Smooth muscle cell (in vitro differentiated cells): ENCODE measurements at regions not wholly inside any gene's neighbourhood (a gene's known extent, or its start where the extent isn't known, plus 50 kb on each side); places are given as distances from the start of the nearest gene placed in this dataset.
A peak's percentile ranks its signal among the peaks of the same experiment; 100 is the strongest.

Experiments
- DNase-seq: peaks from one replicate; lab custom pipeline; 2025; ENCODE audit not compliant: unreplicated experiment; lab: John Stamatoyannopoulos, UW
- H2AFZ ChIP-seq: fragments of 200-600 bp; sonication (generic); 2 replicates; pipeline ENCODE4 v1.6.0; 2016; ENCODE audit warnings: antibody characterized with exemption, low read depth, mild to moderate bottlenecking
- H3F3A ChIP-seq: fragments of 200-600 bp; sonication (generic); 2 replicates; pipeline ENCODE4 v1.6.0; 2017; ENCODE audit warnings: antibody characterized with exemption, low read depth
- H3K27ac ChIP-seq: fragments of 200-600 bp; sonication (generic); 2 replicates; pipeline ENCODE4 v1.5.1; 2016; ENCODE audit warnings: low read depth, mild to moderate bottlenecking
- H3K27me3 ChIP-seq: fragments of 200-600 bp; sonication (generic); 2 replicates; pipeline ENCODE4 v1.6.1; 2016; ENCODE audit warnings: low read depth, mild to moderate bottlenecking
- H3K36me3 ChIP-seq: fragments of 200-600 bp; sonication (generic); 2 replicates; pipeline ENCODE4 v1.5.1; 2016; ENCODE audit warnings: low read depth
- H3K4me1 ChIP-seq: fragments of 200-600 bp; sonication (generic); 2 replicates; pipeline ENCODE4 v1.5.1; 2016; ENCODE audit warnings: low read depth
- H3K4me2 ChIP-seq: fragments of 200-600 bp; sonication (generic); 2 replicates; pipeline ENCODE4 v1.6.0; 2016; ENCODE audit warnings: mild to moderate bottlenecking
- H3K4me3 ChIP-seq: fragments of 200-600 bp; sonication (generic); 2 replicates; pipeline ENCODE4 v1.5.1; 2016; ENCODE audit warnings: mild to moderate bottlenecking
- H3K79me2 ChIP-seq: fragments of 200-600 bp; sonication (generic); 2 replicates; pipeline ENCODE4 v1.6.0; 2016; ENCODE audit warnings: low read depth, mild to moderate bottlenecking
- H3K9ac ChIP-seq: fragments of 200-600 bp; sonication (generic); 2 replicates; pipeline ENCODE4 v1.6.0; 2016; ENCODE audit warnings: low read depth
- H3K9me3 ChIP-seq: fragments of 200-600 bp; sonication (generic); replicated peaks from 2 replicates; pipeline ENCODE4 v1.5.1; 2016; ENCODE audit warnings: low read depth
- H4K20me1 ChIP-seq: fragments of 200-600 bp; sonication (generic); 2 replicates; pipeline ENCODE4 v1.6.0; 2016; ENCODE audit warnings: low read depth
- CTCF ChIP-seq: fragments of 200-600 bp; sonication (generic); IDR thresholded peaks from 2 replicates; pipeline ENCODE4 v1.5.1; 2017; ENCODE audit warnings: borderline replicate concordance, mild to moderate bottlenecking, antibody characterized with exemption; ENCODE audit not compliant: insufficient read depth, poor library complexity, severe bottlenecking
- WGBS: methylation state at CpG from one replicate; pipeline ENCODE4 v1.1.7; 2016; ENCODE audit warnings: low lambda C conversion rate; 5-methylcytosine and 5-hydroxymethylcytosine counted together

DNA sequence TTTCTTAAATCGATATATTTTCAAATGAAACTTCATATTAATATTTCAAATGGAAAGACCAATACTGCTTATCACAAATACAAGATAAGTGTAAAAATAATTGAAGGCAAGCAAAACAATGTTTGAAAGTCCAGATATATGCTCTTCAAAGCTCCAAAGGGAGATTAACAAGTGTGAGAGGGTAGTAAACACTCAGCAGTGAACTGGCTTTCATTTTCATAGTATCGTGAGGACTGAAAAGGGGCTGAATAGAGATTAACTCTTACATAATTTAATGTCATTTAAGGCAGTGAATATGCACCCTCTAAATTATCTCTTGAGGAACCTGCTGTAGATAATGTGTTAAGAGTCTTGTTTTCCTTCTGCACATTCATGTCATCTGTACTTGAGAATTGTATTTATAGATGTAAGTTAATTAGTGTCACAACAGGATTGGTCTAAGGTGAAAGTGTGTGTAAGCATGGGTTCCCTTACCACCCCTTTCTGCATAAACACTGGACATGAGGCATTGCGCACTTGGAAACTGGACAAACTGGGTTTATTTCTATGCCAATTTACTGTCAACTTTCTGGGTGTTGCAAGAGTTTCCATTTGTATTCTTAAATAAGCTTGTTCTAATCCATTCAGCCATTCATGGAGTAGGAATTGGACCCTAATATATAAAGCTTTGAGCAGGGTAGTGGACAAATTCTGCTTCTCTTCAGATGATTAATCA lies 76.7 kb upstream of the SESTD1 start:
- no peak for DNase-seq
- Histone ChIP-seq H3K79me2 (no peaks in the 10 kb centered on the region), H2AFZ (no peak overlapping the region), H3K4me3 (no peak overlapping the region), H3K27ac (no peak overlapping the region), H3K27me3 (no peaks in the 10 kb centered on the region), H3K36me3 (no peaks in the 10 kb centered on the region), H3K4me2 (no peak overlapping the region), H3F3A (no peaks in the 10 kb centered on the region), H3K9me3 (no peaks in the 10 kb centered on the region), H3K4me1 (peaks cover 33% of the 10 kb centered on the region), H3K9ac (no peak overlapping the region), H4K20me1 (no peaks in the 10 kb centered on the region)
- TF ChIP-seq CTCF, result no peak
- 79% methylated on average over 3 of the region's 3 CpGs for whole genome bisulfite sequencing

- TF ChIP-seq CTCF, result peak; percentile 27
- Histone ChIP-seq H2AFZ (no peak overlapping the region), H3K4me3 (no peak overlapping the region), H3K79me2 (no peaks in the 10 kb centered on the region), H3K27me3 (no peaks in the 10 kb centered on the region), H3K4me1 (peaks cover 36% of the 10 kb centered on the region), H3K9me3 (no peaks in the 10 kb centered on the region), H3K27ac (no peak overlapping the region), H3F3A (no peaks in the 10 kb centered on the region), H4K20me1 (no peaks in the 10 kb centered on the region), H3K4me2 (no peak overlapping the region), H3K36me3 (no peaks in the 10 kb centered on the region), H3K9ac (no peak overlapping the region)
- 64% methylated on average over 4 of the region's 4 CpGs for WGBS
- DNase-seq, result no peak
Measured at GRCh38 chr2:179340678-179341077, 76.0 kb upstream of the SESTD1 start.

DNA sequence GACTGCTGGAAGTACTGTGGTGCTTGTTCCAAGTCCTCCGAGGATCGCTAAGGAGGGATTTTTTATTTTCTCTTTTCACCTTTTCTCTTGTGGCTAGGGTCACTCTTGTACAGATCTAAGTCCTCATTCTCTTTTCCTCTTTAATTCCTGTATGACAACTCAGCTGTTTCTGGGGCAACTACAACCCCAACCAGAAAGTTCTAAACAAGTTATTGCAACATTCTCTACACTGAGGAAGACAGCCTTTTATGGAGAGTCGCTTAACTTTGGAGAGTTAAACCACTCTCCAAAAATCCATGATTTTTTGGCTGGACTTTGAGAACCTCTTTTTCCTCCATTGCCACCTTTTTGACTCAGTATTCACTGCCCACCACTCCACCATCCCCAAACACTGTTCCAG lies 74.0 kb upstream of the SESTD1 start:
- 82% methylated on average over 3 of the region's 3 CpGs for WGBS
- no peak for TF ChIP-seq CTCF
- Histone ChIP-seq H3F3A (no peaks in the 10 kb centered on the region), H3K4me1 (peaks cover 34% of the 10 kb centered on the region), H3K27me3 (no peaks in the 10 kb centered on the region), H3K4me3 (no peak overlapping the region), H3K9ac (no peak overlapping the region), H3K36me3 (no peaks in the 10 kb centered on the region), H3K27ac (peak overlapping the region; percentile 60), H4K20me1 (no peaks in the 10 kb centered on the region), H2AFZ (peak overlapping the region; percentile 82), H3K9me3 (no peaks in the 10 kb centered on the region), H3K4me2 (peak overlapping the region; percentile 21), H3K79me2 (no peaks in the 10 kb centered on the region)
- no peak for DNase-seq

GRCh38 chr2:179336782-179337534 lies 72.3 kb upstream of the SESTD1 start:
- Histone ChIP-seq H3K9me3 (no peaks in the 10 kb centered on the region), H3K27me3 (no peaks in the 10 kb centered on the region), H2AFZ (peak overlapping the region; percentile 6), H3K9ac (peak overlapping the region; percentile 33), H4K20me1 (no peaks in the 10 kb centered on the region), H3K36me3 (no peaks in the 10 kb centered on the region), H3K4me3 (no peak overlapping the region), H3K4me1 (peaks cover 42% of the 10 kb centered on the region), H3F3A (no peaks in the 10 kb centered on the region), H3K4me2 (peak overlapping the region; percentile 71), H3K79me2 (no peaks in the 10 kb centered on the region), H3K27ac (peak overlapping the region; percentile 79)
- DNase-seq, result peak; percentile 1
- 33% methylated on average over 4 of the region's 4 CpGs for WGBS
- TF ChIP-seq CTCF, result no peak
